GM21381 (cell line): ENCODE measurements at regions not wholly inside any gene's neighbourhood (a gene's known extent, or its start where the extent isn't known, plus 50 kb on each side); places are given as distances from the start of the nearest gene placed in this dataset.

ENCODE experiments used
- ATAC-seq: cut with Tn5 transposase; IDR thresholded peaks from one replicate; pipeline ENCODE4 v1.9.1; 2021; ENCODE audit warnings: mild to moderate bottlenecking, moderate library complexity; ENCODE audit not compliant: unreplicated experiment

DNA sequence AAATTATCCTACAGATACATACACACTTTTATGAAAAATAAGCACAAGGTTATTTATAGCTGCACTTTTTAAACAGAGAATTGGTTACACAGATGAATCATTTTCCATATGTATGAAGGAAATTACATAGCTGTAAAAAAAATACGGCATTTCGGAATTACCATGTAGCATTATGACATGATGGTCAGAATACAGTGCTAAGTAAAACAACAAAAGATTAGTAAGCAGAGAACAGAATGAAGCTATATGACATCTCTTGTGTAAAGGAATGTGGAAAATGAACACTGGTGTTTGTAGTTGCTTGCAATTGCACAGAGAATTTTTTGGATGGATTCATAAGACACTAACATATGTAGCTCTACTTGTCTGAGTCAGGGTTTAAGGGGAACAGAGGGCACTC is 1222.0 kb upstream of the PRKX start:
- ATAC-seq: no peak

DNA sequence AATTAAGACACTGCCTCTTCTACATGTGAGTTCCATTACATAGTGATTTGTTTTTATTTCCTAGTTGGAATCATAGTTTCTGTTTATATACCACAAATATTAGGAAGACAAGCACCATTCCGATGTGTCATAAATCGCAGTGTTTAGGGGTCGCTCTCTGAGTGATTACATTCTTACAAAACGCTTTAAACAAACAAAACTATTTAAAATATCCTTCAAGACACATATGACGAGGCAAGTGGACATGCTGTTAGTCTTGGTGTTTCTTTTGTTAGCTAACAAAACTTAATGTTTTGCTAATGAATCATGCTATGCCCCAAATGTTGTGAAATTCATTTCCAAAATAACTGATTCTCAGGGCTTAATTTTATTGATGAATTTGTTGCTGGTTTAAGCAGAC is 1219.3 kb upstream of the PRKX start:
- no peak for ATAC-seq

GRCh38 chrX:4930426-4930825 is 1217.0 kb upstream of the PRKX start:
- no peak for ATAC-seq

GRCh38 chrX:4925911-4926310 is 1212.5 kb upstream of the PRKX start:
- ATAC-seq: no peak

DNA sequence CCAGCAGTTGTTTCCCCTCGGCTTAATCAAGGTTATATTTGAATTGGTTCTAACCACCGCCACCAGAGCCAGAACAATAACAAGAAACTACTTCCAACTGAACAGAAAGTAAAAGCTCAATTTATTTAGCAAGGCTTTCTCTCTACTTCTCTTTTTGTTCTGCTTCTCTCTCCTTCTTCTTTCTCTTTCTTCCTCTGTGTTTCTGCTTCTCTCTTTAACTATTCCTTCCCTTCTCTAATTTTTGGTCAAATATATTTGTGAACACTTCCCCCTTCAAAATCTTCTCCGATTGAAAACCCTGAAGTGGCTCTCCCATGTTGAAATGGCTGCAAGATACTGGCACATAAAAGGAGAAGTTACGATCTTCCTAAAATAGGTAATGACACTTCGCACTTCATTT is 1195.9 kb upstream of the PRKX start:
- ATAC-seq: no peak

- no peak for ATAC-seq
These were observed 1192.1 kb upstream of the PRKX start for GRCh38 chrX:4905576-4905975.

DNA sequence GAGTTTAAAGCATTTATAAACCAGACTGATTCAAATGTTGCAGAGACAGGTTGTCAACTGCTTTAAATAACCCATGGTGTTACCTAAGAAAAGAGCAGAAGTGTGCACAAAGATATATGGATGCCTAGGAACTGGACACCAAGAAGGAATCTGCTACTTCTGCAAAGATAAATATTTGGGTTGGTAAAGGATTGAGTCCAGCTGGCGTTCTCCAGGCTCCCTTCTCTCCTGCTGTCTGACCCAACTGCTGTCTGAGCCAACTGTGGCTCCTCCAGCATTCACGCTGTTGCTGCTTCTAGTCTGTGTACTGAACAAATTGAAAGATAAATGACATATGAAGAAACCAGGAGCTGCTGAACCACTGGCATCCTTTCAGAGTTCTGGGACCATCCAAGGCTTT is 1167.8 kb upstream of the PRKX start:
- ATAC-seq: no peak

GRCh38 chrX:4878640-4879039 is 1165.2 kb upstream of the PRKX start:
- no peak for ATAC-seq

DNA sequence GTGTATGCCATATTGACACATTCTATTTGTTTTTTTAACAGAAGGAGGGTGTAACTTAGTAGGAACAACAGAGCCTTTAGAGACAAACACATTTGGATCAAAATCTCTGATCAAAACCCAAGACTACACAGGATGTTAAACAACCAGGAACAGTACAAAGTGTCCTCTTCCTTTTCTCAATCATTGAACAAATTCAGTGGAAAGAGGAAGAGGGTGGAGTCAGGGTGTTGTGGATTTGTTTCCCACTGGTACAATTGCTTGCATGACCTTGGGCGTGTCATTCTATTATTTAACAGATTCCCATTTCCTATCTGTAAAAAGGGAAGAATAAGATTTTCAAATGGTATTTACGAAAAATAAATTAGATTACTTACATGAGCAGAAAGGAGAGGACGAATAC is 1162.8 kb upstream of the PRKX start:
- ATAC-seq: no peak

GRCh38 chrX:4851534-4851933 is 1138.1 kb upstream of the PRKX start:
- no peak for ATAC-seq

- no peak for ATAC-seq
These were observed 1136.9 kb upstream of the PRKX start for GRCh38 chrX:4850312-4850711.

DNA sequence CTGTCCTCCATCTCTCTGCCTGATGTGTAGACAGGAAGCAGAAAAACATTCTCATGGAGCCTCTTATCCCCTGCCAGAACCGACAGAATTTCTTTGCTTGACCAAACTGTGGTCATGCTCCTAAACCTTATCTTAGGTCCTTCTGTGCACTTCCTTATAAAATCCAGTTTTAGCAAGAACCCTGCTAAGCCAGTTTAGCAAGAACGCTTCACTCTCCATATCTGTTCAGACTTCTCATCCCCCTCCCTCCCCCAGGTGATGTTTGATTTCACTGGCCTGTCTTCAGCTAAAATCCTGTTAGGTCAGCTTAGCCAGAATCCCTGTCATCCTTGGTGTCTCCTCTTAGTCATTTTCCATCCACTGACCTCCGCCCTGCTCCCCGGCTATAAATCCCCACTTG is 1130.9 kb upstream of the PRKX start:
- no peak for ATAC-seq

DNA sequence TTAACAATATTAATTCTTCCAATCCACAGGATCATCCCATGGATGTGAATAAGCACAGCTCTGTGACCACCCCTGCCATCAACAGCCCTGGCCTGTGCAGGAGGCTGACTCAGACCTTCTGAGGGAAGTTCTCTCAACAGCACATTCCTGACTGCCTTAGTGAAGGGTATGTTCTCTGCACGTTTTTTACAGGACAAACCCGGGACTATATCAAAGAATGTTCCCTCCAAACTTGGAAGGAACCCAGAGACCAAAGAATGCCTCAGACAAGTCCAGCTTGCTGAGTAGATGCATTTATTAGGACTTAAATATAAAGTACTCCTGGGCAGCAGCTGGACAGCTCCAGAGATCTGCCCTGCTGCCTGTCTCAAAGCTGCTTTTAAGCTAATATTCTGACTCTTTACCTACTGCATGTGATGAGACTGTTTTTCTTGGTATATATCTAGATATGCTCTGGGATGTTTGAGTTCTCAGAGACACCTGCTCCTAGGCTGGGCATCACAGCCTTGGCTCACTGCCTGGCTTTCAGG is 1127.8 kb upstream of the PRKX start:
- ATAC-seq: no peak

DNA sequence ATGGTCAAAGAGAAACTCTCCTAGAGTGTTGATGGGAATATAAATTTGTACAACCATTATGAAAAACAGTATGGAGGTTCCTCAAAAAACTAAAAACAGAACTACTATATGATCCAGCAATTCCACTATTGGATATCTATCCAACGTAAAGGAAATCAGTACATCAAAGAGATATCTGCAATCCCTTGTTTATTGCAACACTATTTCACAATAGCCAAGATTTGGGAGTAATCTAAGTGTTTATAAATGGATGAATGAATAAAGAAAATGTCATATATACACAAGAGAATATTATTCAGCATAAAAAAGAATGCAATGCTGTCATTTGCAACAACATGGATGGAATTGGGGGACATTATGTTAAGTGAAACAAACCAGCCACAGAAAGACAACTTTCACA is 1118.1 kb upstream of the PRKX start:
- no peak for ATAC-seq

- no peak for ATAC-seq
These were observed 1117.6 kb upstream of the PRKX start for GRCh38 chrX:4830880-4831557.

- no peak for ATAC-seq
These were observed 1112.1 kb upstream of the PRKX start for GRCh38 chrX:4825550-4825949.

GRCh38 chrX:4809571-4809970 is 1096.1 kb upstream of the PRKX start:
- no peak for ATAC-seq

DNA sequence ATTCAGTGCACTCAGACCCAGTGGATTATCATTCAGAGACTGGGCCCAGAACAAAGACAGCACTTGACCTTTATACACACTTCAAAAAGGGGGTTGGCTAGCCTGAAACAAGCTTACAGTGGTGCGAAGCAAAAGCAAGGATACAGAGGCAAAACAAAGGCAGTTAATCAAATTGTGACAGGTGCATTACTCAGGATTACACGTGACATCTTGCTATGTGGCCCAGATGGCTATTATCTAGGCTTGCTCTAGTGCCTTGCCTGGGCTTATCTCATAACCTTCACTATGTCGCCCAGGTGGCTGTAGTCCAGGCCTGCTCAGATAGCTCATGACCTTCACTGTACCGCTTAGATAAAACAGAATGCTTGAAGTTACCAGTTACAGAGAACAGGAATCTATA is 1092.1 kb upstream of the PRKX start:
- ATAC-seq: no peak

DNA sequence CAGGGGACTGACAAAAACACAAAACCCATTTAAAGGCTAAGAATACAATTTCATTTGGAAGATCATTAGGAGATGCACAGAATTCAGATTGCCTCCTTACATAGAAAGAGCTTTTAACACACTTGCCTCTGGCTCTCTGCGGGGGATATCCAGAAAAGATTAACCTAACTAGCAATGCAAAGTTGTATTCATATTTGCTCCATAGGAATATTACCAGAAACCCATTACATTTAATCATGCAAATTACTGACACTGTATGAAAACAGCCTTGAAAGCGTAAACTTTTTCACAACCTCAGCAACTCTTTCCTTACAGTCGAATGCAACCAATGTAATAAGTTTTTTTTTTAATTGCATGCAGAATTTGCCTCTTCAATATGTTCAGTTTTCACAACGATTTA is 1087.3 kb upstream of the PRKX start:
- no peak for ATAC-seq

DNA sequence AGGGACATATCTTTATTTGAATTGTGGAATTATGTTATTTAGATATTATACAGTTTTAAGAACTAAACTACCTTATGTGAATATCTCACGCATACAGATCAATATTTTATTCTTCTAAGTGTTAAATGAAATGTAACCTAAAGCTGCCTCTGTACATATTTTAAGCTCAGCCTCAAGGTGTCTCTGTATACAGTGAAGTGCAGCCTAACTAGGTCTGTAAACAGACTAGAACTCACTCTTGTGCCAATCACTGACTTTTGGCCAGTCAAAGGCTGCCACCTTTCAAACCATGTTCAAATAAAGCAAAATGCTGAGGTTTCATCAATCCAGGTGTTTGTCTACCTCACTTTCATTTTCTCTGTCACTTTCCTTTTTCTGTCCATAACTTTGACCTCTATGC is 1074.5 kb upstream of the PRKX start:
- no peak for ATAC-seq

DNA sequence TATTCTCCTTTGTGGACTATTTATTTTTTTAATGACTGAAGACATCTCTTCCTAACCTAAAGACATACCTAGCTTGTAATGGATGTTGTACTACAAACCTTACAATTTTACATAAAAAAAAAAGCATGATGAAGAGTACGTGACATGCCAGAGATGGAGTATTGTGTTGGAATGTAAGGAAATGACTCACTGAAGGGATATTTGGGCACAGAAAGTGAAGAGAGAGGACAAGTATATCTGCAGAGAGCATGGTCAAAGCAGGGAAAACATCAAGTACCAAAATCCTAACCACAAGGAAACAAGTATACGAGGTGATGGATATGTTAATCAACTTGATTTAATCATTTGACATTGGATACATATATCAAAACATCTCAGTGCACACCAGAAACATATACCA is 1051.4 kb upstream of the PRKX start:
- ATAC-seq: no peak

DNA sequence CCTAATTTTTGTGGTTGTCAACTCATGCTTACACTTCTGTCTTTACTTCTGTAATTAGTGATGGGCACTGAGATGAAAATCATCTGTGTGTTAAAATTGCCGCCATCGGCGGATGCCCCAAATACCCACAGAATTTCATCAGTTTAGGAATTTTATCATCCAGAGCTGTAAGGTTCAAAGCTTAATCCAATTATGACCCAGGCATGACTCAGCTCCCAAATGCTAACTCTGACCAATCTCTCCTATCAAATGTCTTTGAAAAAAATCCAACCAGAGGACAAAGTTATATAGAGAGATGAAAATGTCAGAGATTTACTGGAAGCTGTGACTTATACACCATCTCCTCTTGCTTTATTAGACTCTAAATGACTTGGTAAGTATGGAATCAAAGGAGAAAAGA is 1048.7 kb upstream of the PRKX start:
- no peak for ATAC-seq

- ATAC-seq: peak; percentile 52
These were observed 1041.6 kb upstream of the PRKX start for GRCh38 chrX:4754878-4755604.
